ENCODE measurements at regions not wholly inside any gene's neighbourhood (a gene's known extent, or its start where the extent isn't known, plus 50 kb on each side); places are given as distances from the start of the nearest gene placed in this dataset.

- intact Hi-C loops (cut with micrococcal nuclease), result no loop called here
These were observed 268.4 kb downstream of the PRDM2 start for GRCh38 chr1:13968361-13968760.

- intact Hi-C loops (cut with micrococcal nuclease), result no loop called here
These were observed 270.8 kb downstream of the PRDM2 start for GRCh38 chr1:13970631-13971247.

GRCh38 chr1:13976485-13976884 lies 276.5 kb downstream of the PRDM2 start:
- intact Hi-C loops (cut with micrococcal nuclease), result no loop called here

GRCh38 chr1:13981142-13981541 lies 281.2 kb downstream of the PRDM2 start:
- intact Hi-C loops (cut with micrococcal nuclease), result no loop called here

GRCh38 chr1:13983393-13983792 lies 283.4 kb downstream of the PRDM2 start:
- intact Hi-C loops (cut with micrococcal nuclease), result no loop called here

- intact Hi-C loops (cut with micrococcal nuclease), result no loop called here
These were observed 291.0 kb downstream of the PRDM2 start for GRCh38 chr1:13990939-13991338.

GRCh38 chr1:13992489-13993285 lies 292.7 kb downstream of the PRDM2 start:
- intact Hi-C loops (cut with micrococcal nuclease), result no loop called here

- intact Hi-C loops (cut with micrococcal nuclease), result no loop called here
These were observed 294.4 kb downstream of the PRDM2 start for GRCh38 chr1:13994386-13994785.

GRCh38 chr1:13996334-13996733 lies 296.3 kb downstream of the PRDM2 start:
- intact Hi-C loops (cut with micrococcal nuclease), result no loop called here

- intact Hi-C loops (cut with micrococcal nuclease), result no loop called here
These were observed 303.6 kb downstream of the PRDM2 start for GRCh38 chr1:14003552-14003951.

- intact Hi-C loops (cut with micrococcal nuclease), result no loop called here
These were observed 309.6 kb downstream of the PRDM2 start for GRCh38 chr1:14009582-14009981.

GRCh38 chr1:14010476-14010875 lies 310.5 kb downstream of the PRDM2 start:
- intact Hi-C loops (cut with micrococcal nuclease), result no loop called here

GRCh38 chr1:14011132-14011531 lies 311.1 kb downstream of the PRDM2 start:
- intact Hi-C loops (cut with micrococcal nuclease), result no loop called here

- intact Hi-C loops (cut with micrococcal nuclease), result no loop called here
These were observed 311.9 kb downstream of the PRDM2 start for GRCh38 chr1:14011888-14012287.

- intact Hi-C loops (cut with micrococcal nuclease), result no loop called here
These were observed 314.9 kb downstream of the PRDM2 start for GRCh38 chr1:14014929-14015328.

GRCh38 chr1:14015917-14016316 lies 315.9 kb downstream of the PRDM2 start:
- intact Hi-C loops (cut with micrococcal nuclease), result no loop called here

GRCh38 chr1:14017531-14017961 lies 317.6 kb downstream of the PRDM2 start:
- intact Hi-C loops (cut with micrococcal nuclease), result no loop called here

- intact Hi-C loops (cut with micrococcal nuclease), result no loop called here
These were observed 319.5 kb downstream of the PRDM2 start for GRCh38 chr1:14019461-14019860.

- intact Hi-C loops (cut with micrococcal nuclease), result no loop called here
These were observed 320.0 kb downstream of the PRDM2 start for GRCh38 chr1:14020006-14020405.

GRCh38 chr1:14027099-14027498 lies 327.1 kb downstream of the PRDM2 start:
- intact Hi-C loops (cut with micrococcal nuclease), result no loop called here

GRCh38 chr1:14031461-14031860 lies 331.5 kb downstream of the PRDM2 start:
- intact Hi-C loops (cut with micrococcal nuclease), result no loop called here

- intact Hi-C loops (cut with micrococcal nuclease), result no loop called here
These were observed 334.5 kb downstream of the PRDM2 start for GRCh38 chr1:14034506-14034905.

Data from T-helper 2 cell treated with Interferon-gamma antibody and Interleukin-4, amounts not matched to agents 100 ng/mL and 5 ng/mL, for 36 hours (primary cell).